ENCODE measurements at regions not wholly inside any gene's neighbourhood (a gene's known extent, or its start where the extent isn't known, plus 50 kb on each side); places are given as distances from the start of the nearest gene placed in this dataset.

GRCh38 chr15:77749998-77750540 is 117.4 kb upstream of the LINGO1 start:
- WGBS = 88% methylated on average over 15 of the region's 15 CpGs
- no peaks in the 10 kb centered on the region for H3K36me3 ChIP-seq (ENCODE audit: insufficient read depth, low read length)
- no peak overlapping the region for H3K27ac ChIP-seq (ENCODE audit: low read depth, low read length)
- H3K9me3 ChIP-seq (ENCODE audit: insufficient read depth, low read depth, low read length) = no peaks in the 10 kb centered on the region
- H3K27me3 ChIP-seq (ENCODE audit: insufficient read depth, low read length) = peaks cover 18% of the 10 kb centered on the region
- no peak overlapping the region for H3K4me3 ChIP-seq (ENCODE audit: low read length)
- peaks cover 12% of the 10 kb centered on the region for H3K4me1 ChIP-seq (ENCODE audit: insufficient read depth, low read length)
- H3K9ac ChIP-seq (ENCODE audit: low read depth, low read length) = no peak overlapping the region

GRCh38 chr15:77749236-77749997 is 116.7 kb upstream of the LINGO1 start:
- H3K27me3 ChIP-seq (ENCODE audit: insufficient read depth, low read length) = peaks cover 18% of the 10 kb centered on the region
- no peak overlapping the region for H3K27ac ChIP-seq (ENCODE audit: low read depth, low read length)
- no peak overlapping the region for H3K9ac ChIP-seq (ENCODE audit: low read depth, low read length)
- 75% methylated on average over 6 of the region's 6 CpGs for WGBS
- no peaks in the 10 kb centered on the region for H3K9me3 ChIP-seq (ENCODE audit: insufficient read depth, low read depth, low read length)
- peaks cover 12% of the 10 kb centered on the region for H3K4me1 ChIP-seq (ENCODE audit: insufficient read depth, low read length)
- no peaks in the 10 kb centered on the region for H3K36me3 ChIP-seq (ENCODE audit: insufficient read depth, low read length)
- no peak overlapping the region for H3K4me3 ChIP-seq (ENCODE audit: low read length)

GRCh38 chr15:77748078-77749064 is 115.7 kb upstream of the LINGO1 start:
- Histone ChIP-seq H3K4me1 (ENCODE audit: insufficient read depth, low read length) (peaks cover 12% of the 10 kb centered on the region), H3K36me3 (ENCODE audit: insufficient read depth, low read length) (no peaks in the 10 kb centered on the region), H3K4me3 (ENCODE audit: low read length) (no peak overlapping the region), H3K27me3 (ENCODE audit: insufficient read depth, low read length) (peaks cover 18% of the 10 kb centered on the region), H3K27ac (ENCODE audit: low read depth, low read length) (no peak overlapping the region), H3K9me3 (ENCODE audit: insufficient read depth, low read depth, low read length) (no peaks in the 10 kb centered on the region), H3K9ac (ENCODE audit: low read depth, low read length) (no peak overlapping the region)
- 87% methylated on average over 10 of the region's 10 CpGs for whole genome bisulfite sequencing

- Histone ChIP-seq H3K27ac (ENCODE audit: low read depth, low read length) (no peak overlapping the region), H3K9me3 (ENCODE audit: insufficient read depth, low read depth, low read length) (no peaks in the 10 kb centered on the region), H3K4me3 (ENCODE audit: low read length) (no peak overlapping the region)
Observed at GRCh38 chr15:77747175-77748077, 114.7 kb upstream of the LINGO1 start.

GRCh38 chr15:77746254-77747174 is 113.8 kb upstream of the LINGO1 start:
- Histone ChIP-seq H3K9ac (ENCODE audit: low read depth, low read length) (no peak overlapping the region), H3K27ac (ENCODE audit: low read depth, low read length) (no peak overlapping the region), H3K4me3 (ENCODE audit: low read length) (no peak overlapping the region), H3K4me1 (ENCODE audit: insufficient read depth, low read length) (peaks cover 12% of the 10 kb centered on the region), H3K9me3 (ENCODE audit: insufficient read depth, low read depth, low read length) (no peaks in the 10 kb centered on the region), H3K36me3 (ENCODE audit: insufficient read depth, low read length) (no peaks in the 10 kb centered on the region), H3K27me3 (ENCODE audit: insufficient read depth, low read length) (peaks cover 18% of the 10 kb centered on the region)
- WGBS = 88% methylated on average over 6 of the region's 6 CpGs

More at GRCh38 chr15:77747175-77748077, 114.7 kb upstream of the LINGO1 start:
- 59% methylated on average over 13 of the region's 14 CpGs for WGBS
- Histone ChIP-seq H3K27me3 (ENCODE audit: insufficient read depth, low read length) (peaks cover 18% of the 10 kb centered on the region), H3K36me3 (ENCODE audit: insufficient read depth, low read length) (no peaks in the 10 kb centered on the region), H3K9ac (ENCODE audit: low read depth, low read length) (no peak overlapping the region), H3K4me1 (ENCODE audit: insufficient read depth, low read length) (peaks cover 12% of the 10 kb centered on the region)

GRCh38 chr15:77744398-77744797 is 111.7 kb upstream of the LINGO1 start:
- 95% methylated on average over 6 of the region's 6 CpGs for WGBS
- H3K36me3 ChIP-seq (ENCODE audit: insufficient read depth, low read length) = no peaks in the 10 kb centered on the region
- H3K9me3 ChIP-seq (ENCODE audit: insufficient read depth, low read depth, low read length) = no peaks in the 10 kb centered on the region
- H3K9ac ChIP-seq (ENCODE audit: low read depth, low read length) = no peak overlapping the region
- no peak overlapping the region for H3K27ac ChIP-seq (ENCODE audit: low read depth, low read length)
- peaks cover 4% of the 10 kb centered on the region; the same call in 1 of the 2 replicates for H3K27me3 ChIP-seq (ENCODE audit: insufficient read depth, low read length)
- H3K4me1 ChIP-seq (ENCODE audit: insufficient read depth, low read length) = peaks cover 25% of the 10 kb centered on the region
- no peak overlapping the region for H3K4me3 ChIP-seq (ENCODE audit: low read length)

- Histone ChIP-seq H3K9me3 (ENCODE audit: insufficient read depth, low read depth, low read length) (no peaks in the 10 kb centered on the region), H3K4me3 (ENCODE audit: low read length) (no peak overlapping the region), H3K9ac (ENCODE audit: low read depth, low read length) (no peak overlapping the region), H3K27me3 (ENCODE audit: insufficient read depth, low read length) (peaks cover 17% of the 10 kb centered on the region; the same call in 1 of the 2 replicates), H3K36me3 (ENCODE audit: insufficient read depth, low read length) (no peaks in the 10 kb centered on the region), H3K27ac (ENCODE audit: low read depth, low read length) (no peak overlapping the region), H3K4me1 (ENCODE audit: insufficient read depth, low read length) (peaks cover 35% of the 10 kb centered on the region)
- 91% methylated on average over 4 of the region's 4 CpGs for WGBS
Observed at GRCh38 chr15:77742570-77742969, 109.9 kb upstream of the LINGO1 start.

- no peak overlapping the region for H3K4me3 ChIP-seq (ENCODE audit: low read length)
- H3K27me3 ChIP-seq (ENCODE audit: insufficient read depth, low read length) = peaks cover 16% of the 10 kb centered on the region; the same call in 1 of the 2 replicates
- H3K36me3 ChIP-seq (ENCODE audit: insufficient read depth, low read length) = no peaks in the 10 kb centered on the region
- H3K27ac ChIP-seq (ENCODE audit: low read depth, low read length) = no peak overlapping the region
- no peaks in the 10 kb centered on the region for H3K9me3 ChIP-seq (ENCODE audit: insufficient read depth, low read depth, low read length)
- H3K9ac ChIP-seq (ENCODE audit: low read depth, low read length) = no peak overlapping the region
- 83% methylated on average over 5 of the region's 5 CpGs for WGBS
- peaks cover 31% of the 10 kb centered on the region for H3K4me1 ChIP-seq (ENCODE audit: insufficient read depth, low read length)
Observed at GRCh38 chr15:77742127-77742526, 109.4 kb upstream of the LINGO1 start.

GRCh38 chr15:77741106-77741505 is 108.4 kb upstream of the LINGO1 start:
- Histone ChIP-seq H3K9me3 (ENCODE audit: insufficient read depth, low read depth, low read length) (no peaks in the 10 kb centered on the region), H3K27me3 (ENCODE audit: insufficient read depth, low read length) (peaks cover 13% of the 10 kb centered on the region; the same call in 1 of the 2 replicates), H3K27ac (ENCODE audit: low read depth, low read length) (no peak overlapping the region), H3K36me3 (ENCODE audit: insufficient read depth, low read length) (no peaks in the 10 kb centered on the region), H3K9ac (ENCODE audit: low read depth, low read length) (no peak overlapping the region), H3K4me3 (ENCODE audit: low read length) (no peak overlapping the region), H3K4me1 (ENCODE audit: insufficient read depth, low read length) (peaks cover 27% of the 10 kb centered on the region)
- WGBS = 89% methylated on average over 3 of the region's 3 CpGs
